Panc1 (cell line): ENCODE measurements at regions not wholly inside any gene's neighbourhood (a gene's known extent, or its start where the extent isn't known, plus 50 kb on each side); places are given as distances from the start of the nearest gene placed in this dataset.

Experiments used
- ATAC-seq: fragments of 200-7000 bp; cut with Tn5 transposase; 2 replicates; pipeline ENCODE4 v1.9.1; 2020; ENCODE audit warnings: mild to moderate bottlenecking, moderate library complexity
- BruUV-seq: library from RNA; stranded (reverse); fragments of 400-500 nt; replicated peaks from 2 replicates; lab custom pipeline; 2021; lab: Mats Ljungman, UMichigan
- CTCF ChIA-PET: fragments of 300-600 bp; sonication (Branson Sonifier 250); formaldehyde crosslinking; loops from one replicate; lab custom pipeline; 2022; ENCODE audit warnings: antibody characterized with exemption; lab: Charles Lee
- POLR2A ChIA-PET: fragments of 300-600 bp; sonication (Branson Sonifier 250); formaldehyde crosslinking; loops from one replicate; lab custom pipeline; 2022; ENCODE audit warnings: antibody characterized with exemption; lab: Charles Lee
- DNase-seq: peaks from one replicate; pipeline ENCODE4 v3.0.0-alpha.2; 2010; ENCODE audit warnings: low read depth, low spot score
- H3K27ac ChIP-seq: 2 replicates; pipeline ENCODE4 v1.5.1; 2011; ENCODE audit warnings: mild to moderate bottlenecking, low read length, inconsistent platforms
- H3K27me3 ChIP-seq: fragments of 200-500 bp; sonication (Bioruptor generic); 2 replicates; pipeline ENCODE4 v1.6.0; 2014; ENCODE audit warnings: low read length, inconsistent platforms; ENCODE audit not compliant: control insufficient read depth, insufficient read depth
- H3K36me3 ChIP-seq: fragments of 200-500 bp; sonication (Bioruptor generic); 2 replicates; pipeline ENCODE4 v1.5.1; 2014; ENCODE audit warnings: inconsistent platforms, mild to moderate bottlenecking, low read length, moderate library complexity; ENCODE audit not compliant: control insufficient read depth, insufficient read depth
- H3K4me1 ChIP-seq: 2 replicates; pipeline ENCODE4 v1.5.1; 2011; ENCODE audit warnings: inconsistent platforms, mild to moderate bottlenecking, low read length, moderate library complexity; ENCODE audit not compliant: control insufficient read depth, insufficient read depth
- H3K4me3 ChIP-seq, 2 experiments: 2 replicates each; pipeline ENCODE4 v1.5.1; 2011 to 2012; ENCODE audit warnings: low read depth in 2 of 2, low read length in 2 of 2, mild to moderate bottlenecking in 2 of 2, inconsistent platforms in 1 of 2, moderate library complexity in 1 of 2
- H3K9me3 ChIP-seq: fragments of 200-500 bp; sonication (Bioruptor generic); 2 replicates; pipeline ENCODE4 v1.5.1; 2014; ENCODE audit warnings: low read depth, mild to moderate bottlenecking, inconsistent platforms, low read length, moderate library complexity; ENCODE audit not compliant: control insufficient read depth, insufficient read depth
- CTCF ChIP-seq: fragments of 450-650 bp; IDR thresholded peaks from 2 replicates; pipeline ENCODE4 v1.5.1; 2017; ENCODE audit warnings: mild to moderate bottlenecking
- POLR2AphosphoS5 ChIP-seq: IDR thresholded peaks from 2 replicates; pipeline ENCODE4 v1.6.1; 2012; ENCODE audit warnings: mild to moderate bottlenecking, low read depth, low read length, moderate library complexity
- REST ChIP-seq, 2 experiments: IDR thresholded peaks; 2 replicates each; pipeline ENCODE4 v1.6.1; 2011 to 2012; ENCODE audit warnings: low read depth in 2 of 2, control low read depth in 1 of 2, low read length in 1 of 2, mild to moderate bottlenecking in 1 of 2, moderate library complexity in 1 of 2; ENCODE audit not compliant: insufficient read depth in 1 of 2
- SIN3A ChIP-seq: IDR thresholded peaks from 2 replicates; pipeline ENCODE4 v1.6.1; 2012; ENCODE audit warnings: low read depth, mild to moderate bottlenecking, low read length, moderate library complexity, borderline replicate concordance; ENCODE audit not compliant: insufficient read depth
- TCF7L2 ChIP-seq: IDR thresholded peaks from 2 replicates; pipeline ENCODE4 v1.6.1; 2011; ENCODE audit warnings: mild to moderate bottlenecking, low read depth, low read length, inconsistent platforms
- in situ Hi-C: cut with HindIII; loops from 2 replicates; pipeline ENCODE4 v1.10.0; 2016; ENCODE audit warnings: low sequenced_read_pairs, low pct_unique_long_range_greater_than_20kb
- intact Hi-C: fragments of 100-400 bp; cut with micrococcal nuclease; formaldehyde crosslinking; loops from one replicate; pipeline ENCODE4 v1.10.0; 2022; ENCODE audit not compliant: unreplicated experiment

- ATAC-seq (no peak), DNase-seq (no peak)
- BruUV-seq, result no TSS peak
- Histone ChIP-seq H3K27ac (no peak overlapping the region), H3K27me3 (no peaks in the 10 kb centered on the region), H3K9me3 (no peaks in the 10 kb centered on the region), H3K4me3 (no peak overlapping the region), H3K4me1 (no peaks in the 10 kb centered on the region), H3K36me3 (no peaks in the 10 kb centered on the region)
- in situ Hi-C loops (no loop called here), intact Hi-C loops (no loop called here)
- TF ChIP-seq SIN3A (no peak), POLR2AphosphoS5 (no peak), REST (IDR thresholded peaks at IDR 0.05; ENCODE audit: insufficient read depth in 1 of 2, low read depth in 2 of 2, low read length in 1 of 2) (no peak), TCF7L2 (no peak), CTCF (no peak)
- CTCF ChIA-PET, result no interaction called here
- POLR2A ChIA-PET, result no interaction called here
Observed at GRCh38 chr9:77127071-77127470, 50.3 kb upstream of the VPS13A start.
